ENCODE measurements at regions not wholly inside any gene's neighbourhood (a gene's known extent, or its start where the extent isn't known, plus 50 kb on each side); places are given as distances from the start of the nearest gene placed in this dataset.

DNA sequence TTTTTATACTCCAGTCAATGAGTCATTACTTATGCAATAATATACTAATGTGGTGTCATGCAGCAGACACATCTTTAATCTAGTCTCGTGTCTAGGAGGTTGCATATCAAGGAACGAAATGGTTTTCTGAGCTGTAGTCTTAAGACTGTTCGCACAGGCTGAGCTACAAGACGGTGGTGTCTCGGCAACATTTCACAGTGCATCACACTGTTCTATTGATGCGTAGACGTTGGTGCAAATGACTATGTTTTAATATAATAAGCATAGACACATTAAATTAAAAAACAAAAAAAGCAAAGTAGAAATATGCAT lies 864.2 kb downstream of the GALR1 start:
- H2BK120ac ChIP-seq (ENCODE audit: low read depth, low read length), result no peak overlapping the region
- no peak overlapping the region for H3K9ac ChIP-seq (ENCODE audit: low read depth, low read length, poor library complexity)
- H2BK12ac ChIP-seq (ENCODE audit: low read length), result no peak overlapping the region
- no CpG with 5 or more reads among the region's 7 CpGs for WGBS, 2 donors (ENCODE audit: extremely low coverage in 2 of 2, insufficient read length in 2 of 2, insufficient replicate concordance in 1 of 2)
- no peak overlapping the region for H3K4me3 ChIP-seq (ENCODE audit: low read length in 2 of 2)
- H2AFZ ChIP-seq (ENCODE audit: low read length), result no peak overlapping the region
- H3K4ac ChIP-seq (ENCODE audit: low read length), result no peak overlapping the region
- no peaks in the 10 kb centered on the region for H3K36me3 ChIP-seq (replicated peaks in 1 of 2; ENCODE audit: control insufficient read depth in 2 of 2, insufficient read depth in 2 of 2, low read length in 2 of 2)
- no peaks in the 10 kb centered on the region for H3K9me3 ChIP-seq (replicated peaks in 1 of 2; ENCODE audit: control insufficient read depth in 2 of 2, insufficient read depth in 1 of 2, low read depth in 1 of 2, low read length in 2 of 2)
- DNase-seq (ENCODE audit: low spot score), result no peak
- H3K27ac ChIP-seq (replicated peaks; ENCODE audit: low read length), result no peak overlapping the region
- no peak overlapping the region for H4K91ac ChIP-seq (ENCODE audit: low read depth, low read length, poor library complexity)
- no peak overlapping the region for H2BK5ac ChIP-seq (ENCODE audit: low read length)
- no peaks in the 10 kb centered on the region for H3K79me1 ChIP-seq (ENCODE audit: low read depth, low read length)
- H3K4me1 ChIP-seq (ENCODE audit: control insufficient read depth in 2 of 2, insufficient read depth in 1 of 2, low read depth in 1 of 2, low read length in 2 of 2), result no peaks in the 10 kb centered on the region
- H3K18ac ChIP-seq (ENCODE audit: low read length), result no peak overlapping the region
- H2AK5ac ChIP-seq (ENCODE audit: low read depth, low read length), result no peak overlapping the region
- H3K4me2 ChIP-seq (ENCODE audit: insufficient read depth, low read length, poor library complexity, severe bottlenecking), result no peak overlapping the region
- no peak overlapping the region for H2BK15ac ChIP-seq (ENCODE audit: low read length)
- H4K8ac ChIP-seq (ENCODE audit: low read depth, low read length), result no peak overlapping the region
- H3K23ac ChIP-seq (ENCODE audit: low read depth, low read length, poor library complexity), result no peak overlapping the region
- H3K14ac ChIP-seq (ENCODE audit: low read length), result no peak overlapping the region
- H3K27me3 ChIP-seq (ENCODE audit: control insufficient read depth in 3 of 3, insufficient read depth in 3 of 3, low read depth in 1 of 3, low read length in 3 of 3), result peaks cover 0 to 2% (median 0%) of the 10 kb centered on the region in 3 experiments

DNA sequence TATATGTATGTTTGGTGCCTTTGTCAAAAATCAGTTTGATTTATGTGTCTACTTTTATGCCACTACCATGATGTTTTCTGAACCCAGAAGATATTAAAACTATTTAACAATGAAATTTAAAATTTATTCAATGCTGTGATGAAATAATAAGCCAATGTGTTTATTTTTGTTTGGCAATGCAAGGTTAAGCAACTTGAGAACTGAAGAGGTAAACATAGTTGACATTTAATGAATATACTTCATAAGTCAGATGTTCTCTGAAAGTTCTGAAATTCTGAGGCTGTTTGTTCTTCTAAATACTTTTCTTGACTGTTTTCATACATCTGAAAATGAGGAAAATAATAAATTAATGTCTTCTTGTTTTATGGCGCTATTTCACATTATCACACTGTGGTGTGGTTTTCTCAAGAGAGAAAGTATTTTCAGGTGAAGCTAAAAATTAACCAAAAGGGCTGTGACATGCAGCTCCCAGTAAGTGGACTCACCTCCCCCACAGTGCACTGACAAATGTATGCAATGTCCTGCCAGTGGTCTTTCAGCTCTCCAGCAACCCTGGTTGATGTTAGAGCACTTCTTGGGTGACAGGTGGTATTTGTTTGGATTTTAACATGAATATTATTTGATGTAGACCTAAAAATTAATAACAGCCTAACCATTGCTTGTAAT lies 863.6 kb upstream of the SALL3 start:
- no peak overlapping the region for H2AFZ ChIP-seq (ENCODE audit: low read length)
- H2BK12ac ChIP-seq (ENCODE audit: low read length), result no peak overlapping the region
- no peak overlapping the region for H3K18ac ChIP-seq (ENCODE audit: low read length)
- no peak overlapping the region for H3K23ac ChIP-seq (ENCODE audit: low read depth, low read length, poor library complexity)
- peaks cover 0 to 2% of the 10 kb centered on the region in 2 donors for H3K9me3 ChIP-seq (replicated peaks in 1 of 2; ENCODE audit: control insufficient read depth in 2 of 2, insufficient read depth in 1 of 2, low read depth in 1 of 2, low read length in 2 of 2)
- H2BK15ac ChIP-seq (ENCODE audit: low read length), result no peak overlapping the region
- H2BK120ac ChIP-seq (ENCODE audit: low read depth, low read length), result no peak overlapping the region
- no peak overlapping the region for H4K8ac ChIP-seq (ENCODE audit: low read depth, low read length)
- H2BK5ac ChIP-seq (ENCODE audit: low read length), result no peak overlapping the region
- DNase-seq (ENCODE audit: low spot score), result no peak
- H3K36me3 ChIP-seq (replicated peaks in 1 of 2; ENCODE audit: control insufficient read depth in 2 of 2, insufficient read depth in 2 of 2, low read length in 2 of 2), result no peaks in the 10 kb centered on the region
- H3K27ac ChIP-seq (replicated peaks; ENCODE audit: low read length), result no peak overlapping the region
- no peaks in the 10 kb centered on the region for H3K79me1 ChIP-seq (ENCODE audit: low read depth, low read length)
- no peak overlapping the region for H3K4ac ChIP-seq (ENCODE audit: low read length)
- peaks cover 0 to 2% (median 0%) of the 10 kb centered on the region in 3 experiments for H3K27me3 ChIP-seq (ENCODE audit: control insufficient read depth in 3 of 3, insufficient read depth in 3 of 3, low read depth in 1 of 3, low read length in 3 of 3)
- no peak overlapping the region for H3K4me3 ChIP-seq (ENCODE audit: low read length in 2 of 2)
- H4K91ac ChIP-seq (ENCODE audit: low read depth, low read length, poor library complexity), result no peak overlapping the region
- H2AK5ac ChIP-seq (ENCODE audit: low read depth, low read length), result no peak overlapping the region
- no CpG with 5 or more reads among the region's 1 CpG for WGBS, 2 donors (ENCODE audit: extremely low coverage in 2 of 2, insufficient read length in 2 of 2, insufficient replicate concordance in 1 of 2)
- H3K4me1 ChIP-seq (ENCODE audit: control insufficient read depth in 2 of 2, insufficient read depth in 1 of 2, low read depth in 1 of 2, low read length in 2 of 2), result no peaks in the 10 kb centered on the region
- H3K4me2 ChIP-seq (ENCODE audit: insufficient read depth, low read length, poor library complexity, severe bottlenecking), result no peak overlapping the region
- H3K14ac ChIP-seq (ENCODE audit: low read length), result no peak overlapping the region
- H3K9ac ChIP-seq (ENCODE audit: low read depth, low read length, poor library complexity), result no peak overlapping the region

DNA sequence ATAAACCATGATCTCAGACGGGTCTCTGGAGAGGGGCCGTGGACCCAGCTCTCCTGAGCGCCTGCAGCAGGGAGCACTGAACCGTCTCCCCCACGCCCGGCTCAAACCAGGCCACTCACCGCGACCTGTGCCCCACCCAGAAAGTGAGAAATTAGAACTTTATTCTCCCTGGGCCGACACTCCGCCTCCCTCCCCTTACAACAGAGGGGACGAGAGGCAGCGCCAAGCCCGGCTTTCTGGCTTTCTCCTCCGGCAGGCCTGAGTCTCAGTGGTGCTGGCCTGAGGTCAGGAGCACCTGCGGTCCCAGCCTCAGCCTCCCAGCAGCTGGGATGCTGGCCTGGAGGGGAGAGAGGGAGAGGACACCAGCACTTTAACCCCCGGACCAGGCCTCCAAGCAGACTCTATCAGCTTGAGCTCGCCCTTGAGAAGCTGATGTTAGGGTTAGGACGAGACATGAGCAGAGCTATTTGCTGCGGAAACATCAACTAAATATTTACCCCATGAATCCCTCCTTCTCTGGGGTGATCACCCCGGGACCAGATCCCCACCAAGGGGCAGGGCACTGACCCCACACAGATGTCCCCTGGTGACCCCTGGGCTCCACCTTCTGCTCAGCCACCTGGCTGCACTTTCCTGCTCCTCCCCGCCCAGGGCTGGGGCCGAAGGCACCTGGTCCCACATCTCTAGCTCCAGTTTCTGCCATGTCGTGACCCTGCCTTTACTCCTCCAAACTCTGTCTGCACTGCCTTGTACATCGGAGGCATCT lies 856.3 kb upstream of the SALL3 start:
- H2BK120ac ChIP-seq (ENCODE audit: low read depth, low read length), result no peak overlapping the region
- no peak overlapping the region for H3K27ac ChIP-seq (replicated peaks; ENCODE audit: low read length)
- H3K4ac ChIP-seq (ENCODE audit: low read length), result no peak overlapping the region
- peak overlapping the region; percentile 27 for H2AK5ac ChIP-seq (ENCODE audit: low read depth, low read length)
- DNase-seq (ENCODE audit: low spot score), result no peak
- peak overlapping the region; percentile 3 for H3K18ac ChIP-seq (ENCODE audit: low read length)
- no peaks in the 10 kb centered on the region for H3K79me1 ChIP-seq (ENCODE audit: low read depth, low read length)
- no peak overlapping the region for H3K4me2 ChIP-seq (ENCODE audit: insufficient read depth, low read length, poor library complexity, severe bottlenecking)
- H3K36me3 ChIP-seq (replicated peaks in 1 of 2; ENCODE audit: control insufficient read depth in 2 of 2, insufficient read depth in 2 of 2, low read length in 2 of 2), result peaks cover 0 to 2% of the 10 kb centered on the region in 2 donors
- peaks cover 0 to 2% of the 10 kb centered on the region in 2 donors for H3K4me1 ChIP-seq (ENCODE audit: control insufficient read depth in 2 of 2, insufficient read depth in 1 of 2, low read depth in 1 of 2, low read length in 2 of 2)
- no peak overlapping the region for H3K9ac ChIP-seq (ENCODE audit: low read depth, low read length, poor library complexity)
- no peak overlapping the region for H3K4me3 ChIP-seq (ENCODE audit: low read length in 2 of 2)
- H2BK5ac ChIP-seq (ENCODE audit: low read length), result peak overlapping the region; percentile 17
- H2AFZ ChIP-seq (ENCODE audit: low read length), result no peak overlapping the region
- peaks cover 0 to 12% of the 10 kb centered on the region in 2 donors for H3K9me3 ChIP-seq (replicated peaks in 1 of 2; ENCODE audit: control insufficient read depth in 2 of 2, insufficient read depth in 1 of 2, low read depth in 1 of 2, low read length in 2 of 2)
- H4K91ac ChIP-seq (ENCODE audit: low read depth, low read length, poor library complexity), result no peak overlapping the region
- no peak overlapping the region for H4K8ac ChIP-seq (ENCODE audit: low read depth, low read length)
- H3K27me3 ChIP-seq (ENCODE audit: control insufficient read depth in 3 of 3, insufficient read depth in 3 of 3, low read depth in 1 of 3, low read length in 3 of 3), result peaks cover 0 to 4% (median 0%) of the 10 kb centered on the region in 3 experiments
- peak overlapping the region; percentile 9 for H2BK15ac ChIP-seq (ENCODE audit: low read length)
- H3K14ac ChIP-seq (ENCODE audit: low read length), result no peak overlapping the region
- no peak overlapping the region for H2BK12ac ChIP-seq (ENCODE audit: low read length)
- no peak overlapping the region for H3K23ac ChIP-seq (ENCODE audit: low read depth, low read length, poor library complexity)
- no CpG with 5 or more reads among the region's 24 CpGs for WGBS, 2 donors (ENCODE audit: extremely low coverage in 2 of 2, insufficient read length in 2 of 2, insufficient replicate concordance in 1 of 2)

Data from neuronal stem cell (in vitro differentiated cells).